IMR-90 (cell line): ENCODE measurements at regions not wholly inside any gene's neighbourhood (a gene's known extent, or its start where the extent isn't known, plus 50 kb on each side); places are given as distances from the start of the nearest gene placed in this dataset.

ENCODE experiments used
- ATAC-seq: fragments of 200-7000 bp; cut with Tn5 transposase; 2 replicates; pipeline ENCODE4 v1.9.1; 2020; ENCODE audit warnings: low read depth, mild to moderate bottlenecking, moderate library complexity
- BruUV-seq: library from RNA; stranded (reverse); fragments of 400-500 nt; replicated peaks from 2 replicates; lab custom pipeline; 2021; lab: Mats Ljungman, UMichigan
- CTCF ChIA-PET: fragments of 300-600 bp; formaldehyde crosslinking; extraction: SDS; loops from one replicate; lab custom pipeline; 2021; ENCODE audit warnings: antibody characterized with exemption; lab: Yijun Ruan, JAX
- POLR2A ChIA-PET: fragments of 300-600 bp; sonication (Branson Sonifier 250); formaldehyde crosslinking; loops from one replicate; lab custom pipeline; 2022; ENCODE audit warnings: antibody characterized with exemption; ENCODE audit not compliant: unreplicated experiment; lab: Charles Lee
- DNase-seq: peaks from one replicate; pipeline ENCODE4 v3.0.0; 2013
- H2AFZ ChIP-seq: replicated peaks from 2 replicates; pipeline ENCODE3; 2013; ENCODE audit warnings: low read length, mild to moderate bottlenecking; ENCODE audit not compliant: poor library complexity
- H2AK5ac ChIP-seq: 2 replicates; pipeline ENCODE4 v1.6.1; 2013; ENCODE audit warnings: low read depth, low read length, inconsistent platforms
- H2AK9ac ChIP-seq: replicated peaks from 2 replicates; pipeline ENCODE3; 2013; ENCODE audit warnings: mild to moderate bottlenecking, low read depth, low read length, moderate library complexity; ENCODE audit not compliant: poor library complexity
- H2BK120ac ChIP-seq: 2 replicates; pipeline ENCODE4 v1.6.1; 2013; ENCODE audit warnings: low read depth, low read length, inconsistent platforms
- H2BK15ac ChIP-seq: 3 replicates; pipeline ENCODE4 v1.6.1; 2013; ENCODE audit warnings: low read depth, low read length, inconsistent platforms
- H2BK20ac ChIP-seq: 2 replicates; pipeline ENCODE4 v1.6.1; 2013; ENCODE audit warnings: low read depth, mild to moderate bottlenecking, inconsistent platforms, low read length, moderate library complexity
- H2BK5ac ChIP-seq: 2 replicates; pipeline ENCODE4 v1.6.1; 2013; ENCODE audit warnings: mild to moderate bottlenecking, low read depth, low read length, inconsistent platforms; ENCODE audit not compliant: poor library complexity, severe bottlenecking
- H3K14ac ChIP-seq: replicated peaks from 2 replicates; pipeline ENCODE4 v1.6.1; 2013; ENCODE audit warnings: low read depth, low read length, inconsistent platforms
- H3K18ac ChIP-seq: 2 replicates; pipeline ENCODE4 v1.6.1; 2013; ENCODE audit warnings: low read depth, low read length, control low read depth
- H3K23ac ChIP-seq: 2 replicates; pipeline ENCODE4 v1.6.1; 2013; ENCODE audit warnings: low read depth, low read length, inconsistent platforms
- H3K27ac ChIP-seq: 2 replicates; pipeline ENCODE4 v1.5.1; 2013; ENCODE audit warnings: mild to moderate bottlenecking, control low read depth, low read length; ENCODE audit not compliant: insufficient read depth
- H3K27me3 ChIP-seq: 2 replicates; pipeline ENCODE4 v1.6.1; 2013; ENCODE audit warnings: low read length; ENCODE audit not compliant: control insufficient read depth, insufficient read depth
- H3K36me3 ChIP-seq: 2 replicates; pipeline ENCODE4 v1.6.1; 2013; ENCODE audit warnings: low read length, mixed read lengths; ENCODE audit not compliant: control insufficient read depth, insufficient read depth
- H3K4ac ChIP-seq: 2 replicates; pipeline ENCODE4 v1.6.1; 2013; ENCODE audit warnings: low read depth, low read length, inconsistent platforms
- H3K4me1 ChIP-seq: 2 replicates; pipeline ENCODE4 v1.6.1; 2013; ENCODE audit warnings: low read length, mixed read lengths; ENCODE audit not compliant: control insufficient read depth, insufficient read depth
- H3K4me2 ChIP-seq: 2 replicates; pipeline ENCODE4 v1.6.1; 2013; ENCODE audit warnings: low read depth, mild to moderate bottlenecking, control low read depth, low read length, moderate library complexity
- H3K4me3 ChIP-seq: 2 replicates; pipeline ENCODE4 v1.5.1; 2013; ENCODE audit warnings: low read depth, mild to moderate bottlenecking, control low read depth, low read length, moderate library complexity; ENCODE audit not compliant: insufficient read depth
- H3K56ac ChIP-seq: 2 replicates; pipeline ENCODE4 v1.6.1; 2013; ENCODE audit warnings: low read length, inconsistent platforms; ENCODE audit not compliant: insufficient read depth; ENCODE audit errors: extremely low read depth
- H3K79me1 ChIP-seq, 2 experiments: 2 replicates each; pipeline ENCODE4 v1.6.1; 2013; ENCODE audit warnings: low read length in 2 of 2, inconsistent platforms in 1 of 2, low read depth in 1 of 2
- H3K9ac ChIP-seq: 2 replicates; pipeline ENCODE4 v1.6.1; 2013; ENCODE audit warnings: low read depth, low read length, control low read depth
- H3K9me1 ChIP-seq: 2 replicates; pipeline ENCODE4 v1.6.1; 2013; ENCODE audit warnings: low read length, inconsistent platforms; ENCODE audit not compliant: insufficient read depth
- H3K9me3 ChIP-seq: 2 replicates; pipeline ENCODE4 v1.6.1; 2013; ENCODE audit warnings: low read length; ENCODE audit not compliant: control insufficient read depth, insufficient read depth
- H4K20me1 ChIP-seq: 2 replicates; pipeline ENCODE4 v1.6.1; 2013; ENCODE audit warnings: low read length, inconsistent platforms; ENCODE audit not compliant: insufficient read depth
- H4K5ac ChIP-seq: 2 replicates; pipeline ENCODE4 v1.6.1; 2013; ENCODE audit warnings: mild to moderate bottlenecking, low read depth, low read length, control low read depth
- H4K8ac ChIP-seq, 2 experiments: 2 replicates each; pipeline ENCODE4 v1.6.1; 2013; ENCODE audit warnings: low read depth in 2 of 2, low read length in 2 of 2, control low read depth in 1 of 2, inconsistent platforms in 1 of 2
- H4K91ac ChIP-seq: 2 replicates; pipeline ENCODE4 v1.6.1; 2013; ENCODE audit warnings: low read depth, low read length, inconsistent platforms; ENCODE audit not compliant: insufficient read depth
- CHD1 ChIP-seq: IDR thresholded peaks from 2 replicates; pipeline ENCODE4 v1.6.1; 2012; ENCODE audit warnings: low read depth, low read length, improper control_type of control experiment
- FOS ChIP-seq: fragments of 150-350 bp; IDR thresholded peaks from 2 replicates; pipeline ENCODE4 v1.6.1; 2016; ENCODE audit warnings: low read depth, low read length
- MAFK ChIP-seq: IDR thresholded peaks from 2 replicates; pipeline ENCODE4 v1.6.1; 2012; ENCODE audit warnings: low read depth, low read length, improper control_type of control experiment
- MAZ ChIP-seq: IDR thresholded peaks from 2 replicates; pipeline ENCODE4 v1.6.1; 2012; ENCODE audit warnings: low read depth, mild to moderate bottlenecking, low read length, improper control_type of control experiment, moderate library complexity, borderline replicate concordance
- NFE2L2 ChIP-seq: fragments of 150-350 bp; IDR thresholded peaks from 2 replicates; pipeline ENCODE4 v1.6.1; 2016; ENCODE audit warnings: low read depth, mild to moderate bottlenecking, low read length
- POLR2A ChIP-seq: IDR thresholded peaks from 2 replicates; pipeline ENCODE4 v1.6.1; 2012; ENCODE audit warnings: mild to moderate bottlenecking, low read depth, low read length
- RCOR1 ChIP-seq: IDR thresholded peaks from 2 replicates; pipeline ENCODE4 v1.6.1; 2012; ENCODE audit warnings: mild to moderate bottlenecking, low read length, improper control_type of control experiment; ENCODE audit not compliant: insufficient replicate concordance
- RFX5 ChIP-seq: IDR thresholded peaks from 2 replicates; pipeline ENCODE4 v1.8.0; 2012; ENCODE audit warnings: low read depth, mild to moderate bottlenecking, low read length, moderate library complexity
- SMC3 ChIP-seq: fragments of 150-350 bp; IDR thresholded peaks from 2 replicates; pipeline ENCODE4 v1.6.1; 2016; ENCODE audit warnings: low read depth, mild to moderate bottlenecking, antibody characterized with exemption, low read length, moderate library complexity
- WGBS, 2 experiments: methylation state at CpG; one replicate each; pipeline versions ENCODE4 v1.1.5 to v1.1.7; 2013; ENCODE audit warnings: missing lambda C conversion rate in 2 of 2; ENCODE audit not compliant: insufficient read length in 1 of 2; ENCODE audit errors: extremely low coverage in 2 of 2; 5-methylcytosine and 5-hydroxymethylcytosine counted together
- dilution Hi-C: fragments of 300-500 bp; cut with HindIII; formaldehyde crosslinking; loops from one replicate; pipeline ENCODE4 v1.14.3; 2018; ENCODE audit warnings: low sequenced_read_pairs; ENCODE audit not compliant: unreplicated experiment
- in situ Hi-C: fragments of 300-500 bp; cut with MboI; formaldehyde crosslinking; loops from 3 replicates; pipeline ENCODE4 v1.14.3; 2019; ENCODE audit warnings: low sequenced_read_pairs, inconsistent platforms, mixed read lengths
- intact Hi-C: fragments of 100-400 bp; cut with micrococcal nuclease; formaldehyde crosslinking; loops from 2 replicates; pipeline ENCODE4 v1.10.0; 2022
- TF ChIP-seq, protein P1 (sequence below): fragments of 150-350 bp; IDR thresholded peaks from 2 replicates; pipeline ENCODE4 v1.6.1; 2017; ENCODE audit warnings: mild to moderate bottlenecking, antibody characterized with exemption, low read length, low read depth
- TF ChIP-seq, protein P2 (sequence below): conservative IDR thresholded peaks from 2 replicates; pipeline ENCODE4 v1.5.1; 2012; ENCODE audit warnings: mild to moderate bottlenecking, low read depth, low read length, improper control_type of control experiment

DNA sequence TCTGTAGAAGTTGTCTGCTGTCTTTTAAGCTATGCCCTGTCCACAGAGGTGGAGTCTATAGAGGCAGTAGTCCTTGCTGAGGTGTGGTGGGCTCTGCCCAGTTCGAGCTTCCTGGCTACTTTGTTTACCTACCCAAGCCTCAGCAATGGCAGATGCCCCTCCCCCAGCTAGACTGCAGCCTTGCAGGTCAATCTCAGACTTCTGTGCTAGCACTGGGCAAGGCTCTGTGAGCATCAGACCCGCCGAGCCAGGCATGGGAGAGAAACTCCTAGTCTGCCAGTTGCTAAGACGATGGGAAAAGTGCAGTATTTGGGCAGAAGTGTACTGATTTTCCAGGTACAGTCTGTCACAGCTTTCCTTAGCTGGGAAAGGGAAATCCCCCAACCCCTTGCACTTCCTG lies 694.1 kb upstream of the CDH6 start:
- no peak for DNase-seq
- Histone ChIP-seq H2BK15ac (no peak overlapping the region), H3K79me1 (no peaks in the 10 kb centered on the region), H4K91ac (no peak overlapping the region), H3K27ac (no peak overlapping the region), H3K4me3 (no peak overlapping the region), H3K9ac (no peak overlapping the region), H2BK5ac (no peak overlapping the region), H2BK120ac (no peak overlapping the region), H3K4ac (no peak overlapping the region), H2AK5ac (no peak overlapping the region), H2AFZ (no peak overlapping the region), H3K9me3 (no peaks in the 10 kb centered on the region), H2BK20ac (no peak overlapping the region), H3K56ac (no peak overlapping the region), H2AK9ac (no peak overlapping the region), H4K5ac (no peak overlapping the region), H3K4me1 (no peaks in the 10 kb centered on the region), H4K20me1 (no peaks in the 10 kb centered on the region), H3K36me3 (no peaks in the 10 kb centered on the region), H3K4me2 (no peak overlapping the region), H3K27me3 (no peaks in the 10 kb centered on the region), H3K23ac (no peak overlapping the region), H3K9me1 (no peaks in the 10 kb centered on the region), H3K14ac (no peak overlapping the region), H4K8ac (no peak overlapping the region), H3K18ac (no peak overlapping the region)
- in situ Hi-C loops (no loop called here), intact Hi-C loops (no loop called here), dilution Hi-C loops (no loop called here)
- ChIA-PET POLR2A (no interaction called here), CTCF (no interaction called here)
- TF ChIP-seq MAZ (no peak), MAFK (no peak), FOS (no peak), RFX5 (no peak), POLR2A (no peak), RCOR1 (no peak), NFE2L2 (no peak), CHD1 (no peak), SMC3 (no peak)
- TF ChIP-seq, protein P1, sequence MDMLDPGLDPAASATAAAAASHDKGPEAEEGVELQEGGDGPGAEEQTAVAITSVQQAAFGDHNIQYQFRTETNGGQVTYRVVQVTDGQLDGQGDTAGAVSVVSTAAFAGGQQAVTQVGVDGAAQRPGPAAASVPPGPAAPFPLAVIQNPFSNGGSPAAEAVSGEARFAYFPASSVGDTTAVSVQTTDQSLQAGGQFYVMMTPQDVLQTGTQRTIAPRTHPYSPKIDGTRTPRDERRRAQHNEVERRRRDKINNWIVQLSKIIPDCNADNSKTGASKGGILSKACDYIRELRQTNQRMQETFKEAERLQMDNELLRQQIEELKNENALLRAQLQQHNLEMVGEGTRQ, result no peak
- TF ChIP-seq, protein P2, sequence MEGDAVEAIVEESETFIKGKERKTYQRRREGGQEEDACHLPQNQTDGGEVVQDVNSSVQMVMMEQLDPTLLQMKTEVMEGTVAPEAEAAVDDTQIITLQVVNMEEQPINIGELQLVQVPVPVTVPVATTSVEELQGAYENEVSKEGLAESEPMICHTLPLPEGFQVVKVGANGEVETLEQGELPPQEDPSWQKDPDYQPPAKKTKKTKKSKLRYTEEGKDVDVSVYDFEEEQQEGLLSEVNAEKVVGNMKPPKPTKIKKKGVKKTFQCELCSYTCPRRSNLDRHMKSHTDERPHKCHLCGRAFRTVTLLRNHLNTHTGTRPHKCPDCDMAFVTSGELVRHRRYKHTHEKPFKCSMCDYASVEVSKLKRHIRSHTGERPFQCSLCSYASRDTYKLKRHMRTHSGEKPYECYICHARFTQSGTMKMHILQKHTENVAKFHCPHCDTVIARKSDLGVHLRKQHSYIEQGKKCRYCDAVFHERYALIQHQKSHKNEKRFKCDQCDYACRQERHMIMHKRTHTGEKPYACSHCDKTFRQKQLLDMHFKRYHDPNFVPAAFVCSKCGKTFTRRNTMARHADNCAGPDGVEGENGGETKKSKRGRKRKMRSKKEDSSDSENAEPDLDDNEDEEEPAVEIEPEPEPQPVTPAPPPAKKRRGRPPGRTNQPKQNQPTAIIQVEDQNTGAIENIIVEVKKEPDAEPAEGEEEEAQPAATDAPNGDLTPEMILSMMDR, result no peak
- no TSS peak for BruUV-seq
- no peak for ATAC-seq
- no CpG with 5 or more reads among the region's 4 CpGs for WGBS, 2 experiments
